ENCODE measurements at regions not wholly inside any gene's neighbourhood (a gene's known extent, or its start where the extent isn't known, plus 50 kb on each side); places are given as distances from the start of the nearest gene placed in this dataset.

GRCh38 chr4:33316033-33316432 lies 2595.9 kb downstream of the PCDH7 start:
- H3K4me1 ChIP-seq (ENCODE audit: control insufficient read depth, insufficient read depth, low read length): no peaks in the 10 kb centered on the region
- TF ChIP-seq CTCF (IDR thresholded peaks at IDR 0.05): no peak
- TF ChIP-seq POLR2AphosphoS5 (IDR thresholded peaks at IDR 0.05; ENCODE audit: low read depth, low read length): no peak
- no peak for TF ChIP-seq SIN3A (IDR thresholded peaks at IDR 0.05; ENCODE audit: borderline replicate concordance, insufficient read depth, low read depth, low read length)
- no peak for TF ChIP-seq REST (IDR thresholded peaks at IDR 0.05; ENCODE audit: insufficient read depth in 1 of 2, low read depth in 2 of 2, low read length in 1 of 2)
- TF ChIP-seq TCF7L2 (IDR thresholded peaks at IDR 0.05; ENCODE audit: low read depth, low read length): no peak
- ChIA-PET CTCF (no interaction called here), POLR2A (no interaction called here)
- no TSS peak for BruUV-seq (replicated peaks)
- in situ Hi-C loops (cut with HindIII; ENCODE audit: low pct_unique_long_range_greater_than_20kb, low sequenced_read_pairs) (no loop called here), intact Hi-C loops (cut with micrococcal nuclease; ENCODE audit: unreplicated experiment) (no loop called here)
- H3K27me3 ChIP-seq (ENCODE audit: control insufficient read depth, insufficient read depth, low read length): no peaks in the 10 kb centered on the region
- no peak overlapping the region for H3K4me3 ChIP-seq (ENCODE audit: low read depth in 2 of 2, low read length in 2 of 2)
- no peaks in the 10 kb centered on the region for H3K9me3 ChIP-seq (ENCODE audit: control insufficient read depth, insufficient read depth, low read depth, low read length)
- H3K27ac ChIP-seq (ENCODE audit: low read length): no peak overlapping the region
- no peaks in the 10 kb centered on the region for H3K36me3 ChIP-seq (ENCODE audit: control insufficient read depth, insufficient read depth, low read length)
- ATAC-seq (no peak), DNase-seq (ENCODE audit: low read depth, low spot score) (no peak)

- CTCF ChIA-PET: no interaction called here
- DNase-seq (ENCODE audit: low read depth, low spot score): no peak
Measured at GRCh38 chr4:33316578-33316977, 2596.4 kb downstream of the PCDH7 start.

More at GRCh38 chr4:33316578-33316977, 2596.4 kb downstream of the PCDH7 start:
- no peaks in the 10 kb centered on the region for H3K4me1 ChIP-seq (ENCODE audit: control insufficient read depth, insufficient read depth, low read length)
- H3K27me3 ChIP-seq (ENCODE audit: control insufficient read depth, insufficient read depth, low read length): no peaks in the 10 kb centered on the region
- in situ Hi-C loops (cut with HindIII; ENCODE audit: low pct_unique_long_range_greater_than_20kb, low sequenced_read_pairs): no loop called here
- no peak overlapping the region for H3K4me3 ChIP-seq (ENCODE audit: low read depth in 2 of 2, low read length in 2 of 2)
- no peak for TF ChIP-seq REST (IDR thresholded peaks at IDR 0.05; ENCODE audit: insufficient read depth in 1 of 2, low read depth in 2 of 2, low read length in 1 of 2)
- TF ChIP-seq TCF7L2 (IDR thresholded peaks at IDR 0.05; ENCODE audit: low read depth, low read length): no peak
- no peak for TF ChIP-seq POLR2AphosphoS5 (IDR thresholded peaks at IDR 0.05; ENCODE audit: low read depth, low read length)
- intact Hi-C loops (cut with micrococcal nuclease; ENCODE audit: unreplicated experiment): no loop called here
- no TSS peak for BruUV-seq (replicated peaks)
- H3K36me3 ChIP-seq (ENCODE audit: control insufficient read depth, insufficient read depth, low read length): no peaks in the 10 kb centered on the region
- no peaks in the 10 kb centered on the region for H3K9me3 ChIP-seq (ENCODE audit: control insufficient read depth, insufficient read depth, low read depth, low read length)
- no peak for ATAC-seq
- POLR2A ChIA-PET: no interaction called here
- no peak overlapping the region for H3K27ac ChIP-seq (ENCODE audit: low read length)

All from Panc1 (cell line).